NCI-H1930 (cell line): ENCODE measurements at regions not wholly inside any gene's neighbourhood (a gene's known extent, or its start where the extent isn't known, plus 50 kb on each side); places are given as distances from the start of the nearest gene placed in this dataset.

Experiments used
- DNase-seq, 2 experiments: peaks; one replicate each; lab custom pipeline; 2025; lab: John Stamatoyannopoulos, UW

DNA sequence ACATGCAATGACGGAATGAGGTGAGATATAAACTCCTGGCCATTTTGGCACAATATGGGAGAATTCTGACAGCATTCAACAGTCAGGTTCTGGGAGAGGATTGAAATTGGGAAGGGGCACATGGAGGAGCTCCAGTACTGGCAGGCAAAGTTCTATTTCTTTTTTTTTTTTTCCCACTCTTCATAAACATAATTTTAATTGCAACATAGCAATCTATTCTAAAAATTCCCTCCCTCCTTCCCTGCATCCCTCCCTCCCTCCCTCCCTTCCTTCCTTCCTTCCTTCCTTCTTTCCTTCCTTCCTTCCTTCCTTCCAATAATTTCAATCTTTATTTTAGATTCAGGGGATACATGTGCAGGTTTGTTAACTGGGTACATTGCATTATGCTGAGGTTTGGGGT, 93.2 kb downstream of the PTCSC3 start:
- no peak for DNase-seq

GRCh38 chr14:36078080-36078479, 98.4 kb downstream of the PTCSC3 start:
- DNase-seq, result no peak

DNA sequence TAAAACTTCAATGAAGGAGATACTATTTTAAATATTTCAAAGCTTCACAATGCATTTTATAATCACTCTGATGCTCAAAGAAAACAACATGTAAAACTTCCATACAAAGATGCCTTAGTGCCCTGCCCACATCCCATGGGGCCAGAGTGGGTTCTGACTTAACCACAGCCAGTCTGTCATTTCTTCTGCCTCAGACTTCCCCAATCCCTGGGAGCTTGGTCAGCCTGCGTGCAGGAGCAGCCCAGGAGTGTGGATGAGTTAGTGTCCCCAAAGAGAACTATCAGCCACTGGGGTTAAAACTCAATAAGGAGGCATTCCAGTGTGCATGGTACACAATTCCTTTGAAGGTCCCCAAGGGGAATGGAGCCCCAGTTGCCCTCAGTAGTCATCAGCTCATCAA, 100.3 kb downstream of the PTCSC3 start:
- no peak for DNase-seq

DNA sequence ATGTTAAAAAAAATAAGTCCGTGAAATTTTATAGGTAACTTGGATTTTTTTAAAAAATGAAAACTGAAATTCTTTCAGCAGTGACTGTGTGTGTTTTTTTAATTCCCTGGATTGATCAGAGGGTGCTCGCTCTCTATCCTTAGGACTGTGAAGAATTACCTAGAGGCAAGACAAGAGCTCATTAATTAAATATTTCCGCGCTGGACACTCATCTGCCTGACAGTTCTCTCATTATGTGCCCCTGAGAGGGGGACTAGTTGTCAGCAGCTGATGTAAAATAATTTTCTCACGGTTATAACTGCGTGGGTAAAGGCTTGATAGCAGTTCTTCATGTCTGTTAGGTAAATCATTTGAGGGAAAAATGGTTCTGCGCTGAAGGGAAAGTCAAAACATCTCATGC, 101.3 kb downstream of the PTCSC3 start:
- DNase-seq, result no peak

- no peak for DNase-seq
These were observed 105.8 kb downstream of the PTCSC3 start for GRCh38 chr14:36070720-36071043.

GRCh38 chr14:36070031-36070719, 106.3 kb downstream of the PTCSC3 start:
- peak; percentile 48 to 69 for DNase-seq

GRCh38 chr14:36069535-36069900, 107.0 kb downstream of the PTCSC3 start:
- DNase-seq, result peak in 1 of 2 experiments; percentile 16

- DNase-seq, result no peak
These were observed 107.6 kb downstream of the PTCSC3 start for GRCh38 chr14:36068777-36069534.

DNA sequence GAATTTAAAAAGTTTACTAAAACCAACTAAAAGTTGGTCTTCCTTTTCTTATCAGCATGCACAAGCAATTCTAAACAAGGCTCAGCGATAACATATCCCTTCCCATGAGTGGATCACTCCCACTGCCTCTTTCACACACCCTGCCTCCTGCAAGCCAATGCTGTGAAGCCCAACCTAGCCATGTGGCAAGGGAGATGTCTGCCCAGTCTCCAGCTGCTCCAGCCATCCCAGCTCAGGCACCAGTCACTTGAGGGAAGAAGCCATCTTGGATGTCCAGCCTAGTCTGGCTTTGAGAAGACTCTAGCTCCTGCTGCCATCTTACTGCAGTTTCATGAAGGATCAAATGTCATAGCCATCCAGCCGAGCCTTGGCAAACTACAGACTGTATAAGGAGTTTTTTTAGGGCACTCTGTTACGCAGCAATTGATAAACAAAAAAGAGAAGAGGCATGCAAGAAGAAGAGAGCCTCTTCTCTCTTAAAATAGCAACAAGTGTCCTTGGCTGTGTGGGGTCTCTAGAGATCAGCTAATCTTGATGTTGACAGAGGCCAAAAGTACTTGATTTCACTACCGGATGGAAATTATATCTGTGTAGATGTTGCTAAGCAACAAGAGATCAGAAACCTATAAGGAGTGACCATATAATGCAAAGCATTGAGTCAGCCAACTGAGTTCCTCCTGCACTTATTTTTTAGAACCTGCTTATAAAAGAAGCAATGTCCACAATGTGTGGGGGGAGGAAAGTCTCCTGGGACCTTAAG, 108.9 kb downstream of the PTCSC3 start:
- peak in 1 of 2 experiments; percentile 14 for DNase-seq

- no peak for DNase-seq
These were observed 109.9 kb downstream of the PTCSC3 start for GRCh38 chr14:36066636-36067035.

GRCh38 chr14:36065831-36066230, 110.7 kb downstream of the PTCSC3 start:
- no peak for DNase-seq

- DNase-seq, result no peak
These were observed 117.0 kb downstream of the PTCSC3 start for GRCh38 chr14:36059531-36059930.

DNA sequence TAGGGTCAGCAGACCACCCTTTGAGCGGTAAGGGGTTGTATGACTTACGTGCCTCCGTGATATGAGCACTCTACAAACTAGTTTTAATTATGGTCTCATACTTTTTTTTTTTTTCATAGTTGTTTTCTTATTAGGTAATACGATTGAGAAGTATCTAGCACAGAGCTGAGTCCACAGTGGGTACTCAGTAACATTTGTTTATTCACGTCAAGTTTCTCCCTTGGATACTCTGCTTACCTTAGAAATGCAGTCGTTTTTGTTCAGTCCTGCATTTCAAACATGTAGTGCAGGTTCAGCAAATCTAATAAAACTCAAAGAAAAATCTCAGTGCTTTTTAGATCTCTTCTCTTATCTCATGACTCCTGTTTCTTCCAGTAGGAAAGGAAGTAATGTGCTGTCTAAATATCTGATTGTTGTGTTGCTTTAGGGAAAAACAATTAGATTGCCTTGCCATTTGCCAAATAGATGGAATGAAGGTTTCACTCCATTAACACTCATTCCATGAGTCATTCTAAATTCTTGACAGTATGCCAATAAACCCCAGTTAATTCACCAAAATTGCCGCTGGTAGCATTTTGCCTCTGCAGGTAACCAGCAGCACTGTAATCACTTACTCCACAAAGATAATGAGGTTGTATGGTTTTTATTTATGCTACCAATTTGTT, 118.9 kb downstream of the PTCSC3 start:
- peak; percentile 25 to 52 for DNase-seq

- no peak for DNase-seq
These were observed 119.7 kb downstream of the PTCSC3 start for GRCh38 chr14:36056845-36057244.

DNA sequence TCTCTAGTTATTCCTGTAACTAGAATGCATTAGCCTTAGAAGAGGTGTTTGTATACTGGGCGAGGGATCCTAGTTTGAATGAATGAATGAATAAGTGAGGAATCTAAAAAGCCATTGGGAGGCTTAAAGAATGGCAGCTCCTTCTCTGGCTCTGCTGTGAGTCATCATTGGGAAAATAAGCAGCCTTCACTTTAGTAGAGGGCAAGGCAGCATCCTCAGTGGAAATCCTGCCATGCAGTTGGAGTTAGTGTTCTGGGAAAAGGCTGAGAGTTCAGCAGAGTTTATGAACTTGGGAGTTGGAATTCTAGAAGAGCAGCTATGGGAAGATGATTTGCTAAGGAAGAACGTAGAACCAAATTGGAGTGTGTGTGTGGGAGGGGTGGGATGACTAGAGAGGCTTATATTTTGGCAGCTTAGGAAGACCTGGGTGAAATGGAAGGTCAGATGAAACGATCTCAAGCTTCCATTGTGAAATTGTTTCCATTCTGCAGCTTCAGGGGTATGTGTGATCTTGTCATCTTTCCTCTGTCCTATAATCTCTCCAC, 120.8 kb downstream of the PTCSC3 start:
- no peak for DNase-seq

GRCh38 chr14:36055052-36055378, 121.5 kb downstream of the PTCSC3 start:
- no peak for DNase-seq

- DNase-seq, result no peak
These were observed 122.0 kb downstream of the PTCSC3 start for GRCh38 chr14:36054353-36055051.

DNA sequence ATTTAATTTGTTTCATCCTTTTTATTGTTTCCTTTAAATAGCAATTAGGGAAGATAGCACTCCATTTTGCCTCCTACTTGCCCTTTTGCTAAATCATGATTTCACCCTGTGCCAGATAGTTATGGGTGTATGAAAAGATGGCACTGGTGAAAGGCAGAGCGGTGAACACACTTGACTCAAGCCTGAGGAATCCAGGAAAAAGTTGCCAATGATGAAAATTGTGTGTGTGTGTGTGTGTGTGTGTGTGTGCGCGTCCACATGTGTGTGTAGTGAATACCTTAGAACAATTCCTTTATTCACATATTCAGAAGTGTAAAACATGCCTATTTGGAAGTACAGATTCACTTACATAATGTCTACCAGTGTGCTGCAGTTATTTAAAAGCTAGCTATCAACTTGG, 123.8 kb downstream of the PTCSC3 start:
- no peak for DNase-seq

GRCh38 chr14:36052063-36052462, 124.5 kb downstream of the PTCSC3 start:
- DNase-seq, result no peak

GRCh38 chr14:36048667-36049066, 127.9 kb downstream of the PTCSC3 start:
- DNase-seq, result no peak

DNA sequence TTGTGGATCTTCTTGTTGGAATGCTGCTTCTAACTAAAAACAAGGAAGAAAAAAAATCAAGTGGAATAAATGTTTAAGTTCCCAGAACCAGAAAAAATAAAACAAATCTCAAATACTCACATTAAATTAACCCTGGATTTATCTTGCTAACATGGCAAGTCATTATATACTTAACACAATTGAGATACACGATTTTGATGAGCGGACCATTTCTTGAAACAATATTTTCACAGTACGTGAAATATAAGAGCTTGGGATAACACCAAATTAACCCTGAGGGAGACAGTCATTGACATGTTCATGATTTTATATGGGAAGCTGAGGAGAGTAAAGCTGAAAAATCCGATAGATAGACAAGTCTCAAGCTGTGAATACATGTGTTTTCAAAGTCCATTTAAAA, 128.6 kb downstream of the PTCSC3 start:
- DNase-seq, result no peak

GRCh38 chr14:36035675-36036074, 140.8 kb downstream of the PTCSC3 start:
- no peak for DNase-seq
